Esophagus muscularis mucosa (tissue), 4 donors: ENCODE measurements at regions not wholly inside any gene's neighbourhood (a gene's known extent, or its start where the extent isn't known, plus 50 kb on each side); places are given as distances from the start of the nearest gene placed in this dataset.

ENCODE experiments used
- DNase-seq: peaks from one replicate; pipeline ENCODE4 v3.0.0-alpha.2; 2017; ENCODE audit errors: extremely low spot score
- H3K27ac ChIP-seq, 4 donors: fragments of 200-600 bp; sonication (generic); replicated peaks in 1 of 4; 1 replicate in 3 of 4; 2 replicates in 1 of 4; pipeline ENCODE4 v1.5.1; 2016 to 2019; ENCODE audit warnings: mild to moderate bottlenecking in 1 of 4
- H3K27me3 ChIP-seq, 4 donors: fragments of 200-600 bp; sonication (generic); one replicate each; pipeline versions ENCODE4 v1.5.1 to v1.6.0; 2016 to 2019
- H3K36me3 ChIP-seq, 4 donors: fragments of 200-600 bp; sonication (generic); one replicate each; pipeline ENCODE4 v1.5.1; 2016 to 2019
- H3K4me1 ChIP-seq, 4 donors: fragments of 200-600 bp; sonication (generic); one replicate each; pipeline ENCODE4 v1.5.1; 2016 to 2019
- H3K4me3 ChIP-seq, 4 donors: fragments of 200-600 bp; sonication (generic); 1 replicate in 2 of 4; 2 replicates in 2 of 4; pipeline ENCODE4 v1.5.1; 2016 to 2019; ENCODE audit warnings: mild to moderate bottlenecking in 4 of 4, moderate library complexity in 1 of 4
- H3K9me3 ChIP-seq, 4 donors: fragments of 200-600 bp; sonication (generic); 1 replicate in 3 of 4; 2 replicates in 1 of 4; pipeline ENCODE4 v1.5.1; 2016 to 2019
- CTCF ChIP-seq, 3 experiments: fragments of 200-600 bp in 2 of 3; fragments of 450-650 bp in 1 of 3; sonication (generic) in 2 of 3; IDR thresholded peaks; one replicate each; pipeline ENCODE4 v1.5.1; 2017 to 2019; ENCODE audit warnings: antibody characterized with exemption in 3 of 3, mild to moderate bottlenecking in 2 of 3, moderate library complexity in 1 of 3
- EP300 ChIP-seq: sonication (generic); formaldehyde crosslinking; IDR thresholded peaks from one replicate; pipeline ENCODE4 v1.6.1; 2017; ENCODE audit warnings: antibody characterized with exemption
- POLR2A ChIP-seq: fragments of 450-650 bp; IDR thresholded peaks from one replicate; pipeline ENCODE4 v1.6.1; 2017; ENCODE audit warnings: antibody characterized with exemption, moderate library complexity, mild to moderate bottlenecking, low read depth
- POLR2AphosphoS5 ChIP-seq, 2 donors: sonication (generic); formaldehyde crosslinking; IDR thresholded peaks; one replicate each; pipeline ENCODE4 v1.6.1; 2017; ENCODE audit warnings: antibody characterized with exemption in 2 of 2
- WGBS: methylation state at CpG from one replicate; pipeline ENCODE4 v1.1.5; 2018; 5-methylcytosine and 5-hydroxymethylcytosine counted together
- intact Hi-C: fragments of 100-400 bp; cut with DNase I; formaldehyde crosslinking; loops from one replicate; pipeline ENCODE4 v1.15.1; 2023

GRCh38 chr3:124463234-124463633 is 267.0 kb upstream of the UMPS start:
- DNase-seq: no peak
- H3K4me3 ChIP-seq: no peak overlapping the region
- no peak overlapping the region for H3K27ac ChIP-seq
- intact Hi-C loops: no loop called here
- H3K27me3 ChIP-seq: no peaks in the 10 kb centered on the region
- no peak for TF ChIP-seq CTCF (IDR thresholded peaks at IDR 0.05)
- TF ChIP-seq EP300: no peak
- H3K4me1 ChIP-seq: peaks cover 0 to 38% (median 18%) of the 10 kb centered on the region in 4 donors
- peaks cover 0 to 13% (median 0%) of the 10 kb centered on the region in 4 donors for H3K36me3 ChIP-seq
- H3K9me3 ChIP-seq: no peaks in the 10 kb centered on the region

GRCh38 chr3:124467980-124468902 is 262.0 kb upstream of the UMPS start:
- TF ChIP-seq EP300: no peak
- TF ChIP-seq CTCF (IDR thresholded peaks at IDR 0.05): peak; percentile 94 to 96 (median 95)
- TF ChIP-seq POLR2AphosphoS5 (IDR thresholded peaks at IDR 0.05): no peak
- WGBS: 64% methylated on average over 10 of the region's 10 CpGs
- Histone ChIP-seq H3K36me3 (peaks cover 0 to 2% (median 0%) of the 10 kb centered on the region in 4 donors), H3K4me3 (no peak overlapping the region), H3K4me1 (peaks cover 0 to 7% (median 0%) of the 10 kb centered on the region in 4 donors), H3K9me3 (no peaks in the 10 kb centered on the region), H3K27me3 (no peaks in the 10 kb centered on the region), H3K27ac (no peak overlapping the region)
- no peak for DNase-seq
- intact Hi-C loops: loop anchor here (1.0 to 5.0 kb wide), 2 partner anchors 117 to 451 kb away; no protein-coding TSS in a partner anchor

- H3K36me3 ChIP-seq: peaks cover 0 to 1% (median 0%) of the 10 kb centered on the region in 4 donors
- intact Hi-C loops: loop anchor here (5.0 kb wide), 1 partner anchor 452 kb away; no protein-coding TSS in a partner anchor
- WGBS: 78% methylated on average over 5 of the region's 5 CpGs
- no peak overlapping the region for H3K4me3 ChIP-seq
- no peaks in the 10 kb centered on the region for H3K9me3 ChIP-seq
- no peak for TF ChIP-seq POLR2A
- no peak for TF ChIP-seq EP300
- no peak for TF ChIP-seq POLR2AphosphoS5 (IDR thresholded peaks at IDR 0.05)
- no peak for TF ChIP-seq CTCF (IDR thresholded peaks at IDR 0.05)
- peaks cover 0 to 7% (median 0%) of the 10 kb centered on the region in 4 donors for H3K4me1 ChIP-seq
- DNase-seq: peak; percentile 5
- H3K27me3 ChIP-seq: no peaks in the 10 kb centered on the region
- H3K27ac ChIP-seq: no peak overlapping the region
Observed at GRCh38 chr3:124469555-124469954, 260.7 kb upstream of the UMPS start.

- intact Hi-C loops: no loop called here
- no peaks in the 10 kb centered on the region for H3K27me3 ChIP-seq
- 95% methylated on average over 2 of the region's 2 CpGs for WGBS
Observed at GRCh38 chr3:124478830-124479229, 251.4 kb upstream of the UMPS start.

More at GRCh38 chr3:124478830-124479229, 251.4 kb upstream of the UMPS start:
- TF ChIP-seq EP300 (no peak), CTCF (IDR thresholded peaks at IDR 0.05) (no peak), POLR2A (no peak), POLR2AphosphoS5 (IDR thresholded peaks at IDR 0.05) (no peak)
- peaks cover 0 to 49% (median 12%) of the 10 kb centered on the region in 4 donors for H3K36me3 ChIP-seq
- no peaks in the 10 kb centered on the region for H3K4me1 ChIP-seq
- H3K27ac ChIP-seq: no peak overlapping the region
- H3K4me3 ChIP-seq: no peak overlapping the region
- H3K9me3 ChIP-seq: no peaks in the 10 kb centered on the region
- no peak for DNase-seq
